ENCODE measurements at regions not wholly inside any gene's neighbourhood (a gene's known extent, or its start where the extent isn't known, plus 50 kb on each side); places are given as distances from the start of the nearest gene placed in this dataset.

- ChIA-PET POLR2A (no interaction called here), CTCF (interaction anchor here (1.0 kb wide), 1 partner anchor 10 kb away, joined by 3 read pairs; no protein-coding TSS in a partner anchor)
These were observed 110.9 kb downstream of the FAM161A start for GRCh38 chr2:61742955-61743354.

GRCh38 chr2:61737841-61738240, 116.0 kb downstream of the FAM161A start:
- no peak for TF ChIP-seq CTCF (IDR thresholded peaks at IDR 0.05; ENCODE audit: control extremely low read depth, extremely low read depth, low read depth, missing control alignments)

More at GRCh38 chr2:61742955-61743354, 110.9 kb downstream of the FAM161A start:
- no peak for TF ChIP-seq CTCF (IDR thresholded peaks at IDR 0.05; ENCODE audit: control extremely low read depth, extremely low read depth, low read depth, missing control alignments)
- DNase-seq (ENCODE audit: extremely low spot score) = no peak

GRCh38 chr2:61736953-61737352, 116.9 kb downstream of the FAM161A start:
- no peak for DNase-seq (ENCODE audit: extremely low spot score)
- ChIA-PET POLR2A (no interaction called here), CTCF (interaction anchor here (1.6 kb wide), 2 partner anchors 19 to 36 kb away, joined by 4 read pairs; no protein-coding TSS in a partner anchor)
- TF ChIP-seq CTCF (IDR thresholded peaks at IDR 0.05; ENCODE audit: control extremely low read depth, extremely low read depth, low read depth, missing control alignments) = no peak

More at GRCh38 chr2:61737841-61738240, 116.0 kb downstream of the FAM161A start:
- DNase-seq (ENCODE audit: extremely low spot score) = no peak
- ChIA-PET CTCF (interaction anchor here (1.0 to 1.6 kb wide), 3 partner anchors 19 to 35 kb away, joined by 3 to 4 read pairs (median 4); no protein-coding TSS in a partner anchor), POLR2A (no interaction called here)

- ChIA-PET CTCF (no interaction called here), POLR2A (no interaction called here)
- no peak for DNase-seq (ENCODE audit: extremely low spot score)
- no peak for TF ChIP-seq CTCF (IDR thresholded peaks at IDR 0.05; ENCODE audit: control extremely low read depth, extremely low read depth, low read depth, missing control alignments)
These were observed 120.3 kb downstream of the FAM161A start for GRCh38 chr2:61733563-61733962.

- DNase-seq (ENCODE audit: extremely low spot score) = no peak
- POLR2A ChIA-PET = no interaction called here
- TF ChIP-seq CTCF (IDR thresholded peaks at IDR 0.05; ENCODE audit: control extremely low read depth, extremely low read depth, low read depth, missing control alignments) = peak; percentile 20
- CTCF ChIA-PET = interaction anchor here (0.9 to 1.6 kb wide), 3 partner anchors 10 to 23 kb away, joined by 3 to 4 read pairs (median 3); no protein-coding TSS in a partner anchor
These were observed 121.1 kb downstream of the FAM161A start for GRCh38 chr2:61732787-61733186.

- TF ChIP-seq CTCF (IDR thresholded peaks at IDR 0.05; ENCODE audit: control extremely low read depth, extremely low read depth, low read depth, missing control alignments) = no peak
- POLR2A ChIA-PET = no interaction called here
- CTCF ChIA-PET = no interaction called here
- no peak for DNase-seq (ENCODE audit: extremely low spot score)
These were observed 126.1 kb downstream of the FAM161A start for GRCh38 chr2:61727746-61728145.
